Ishikawa (cell line): ENCODE measurements at regions not wholly inside any gene's neighbourhood (a gene's known extent, or its start where the extent isn't known, plus 50 kb on each side); places are given as distances from the start of the nearest gene placed in this dataset.

ENCODE experiments used
- CEBPB ChIP-seq: IDR thresholded peaks from 2 replicates; pipeline ENCODE4 v1.6.1; 2012
- CREB1 ChIP-seq: IDR thresholded peaks from 2 replicates; pipeline ENCODE4 v1.6.1; 2012; ENCODE audit warnings: low read depth
- EGR1 ChIP-seq: IDR thresholded peaks from 2 replicates; pipeline ENCODE4 v1.6.1; 2012
- EP300 ChIP-seq: IDR thresholded peaks from 2 replicates; pipeline ENCODE4 v1.6.1; 2012; ENCODE audit warnings: borderline replicate concordance
- FOXM1 ChIP-seq: IDR thresholded peaks from 2 replicates; pipeline ENCODE4 v1.6.1; 2012; ENCODE audit warnings: low read depth, borderline replicate concordance
- NFIC ChIP-seq: IDR thresholded peaks from 2 replicates; pipeline ENCODE4 v1.6.1; 2012
- RAD21 ChIP-seq: IDR thresholded peaks from 2 replicates; pipeline ENCODE4 v1.6.1; 2012; ENCODE audit warnings: low read depth
- REST ChIP-seq: IDR thresholded peaks from 2 replicates; pipeline ENCODE4 v1.6.1; 2012; ENCODE audit warnings: low read depth, mild to moderate bottlenecking
- TAF1 ChIP-seq: IDR thresholded peaks from 2 replicates; pipeline ENCODE4 v1.6.1; 2012; ENCODE audit warnings: low read depth, mild to moderate bottlenecking
- TCF12 ChIP-seq: IDR thresholded peaks from 2 replicates; pipeline ENCODE4 v1.6.1; 2012; ENCODE audit warnings: low read depth
- TEAD4 ChIP-seq: IDR thresholded peaks from 2 replicates; pipeline ENCODE4 v1.6.1; 2012
- YY1 ChIP-seq: IDR thresholded peaks from 2 replicates; pipeline ENCODE4 v1.6.1; 2012; ENCODE audit warnings: low read depth
- ZBTB7A ChIP-seq: IDR thresholded peaks from 2 replicates; pipeline ENCODE4 v1.6.1; 2012; ENCODE audit warnings: low read depth
- TF ChIP-seq, protein P1 (sequence below): IDR thresholded peaks from 2 replicates; pipeline ENCODE4 v1.6.1; 2012
- TF ChIP-seq, protein P2 (sequence below): IDR thresholded peaks from 2 replicates; pipeline ENCODE4 v1.6.1; 2012

GRCh38 chr10:75347186-75347585 is 54.4 kb downstream of the ZNF503 start:
- TF ChIP-seq TAF1: no peak
- TF ChIP-seq REST: no peak
- TF ChIP-seq ZBTB7A: no peak
- TF ChIP-seq FOXM1: no peak
- TF ChIP-seq CEBPB: no peak
- TF ChIP-seq NFIC: no peak
- TF ChIP-seq RAD21: no peak
- no peak for TF ChIP-seq TEAD4
- TF ChIP-seq EP300: no peak
- TF ChIP-seq EGR1: no peak
- TF ChIP-seq YY1: no peak
- TF ChIP-seq, protein P1, sequence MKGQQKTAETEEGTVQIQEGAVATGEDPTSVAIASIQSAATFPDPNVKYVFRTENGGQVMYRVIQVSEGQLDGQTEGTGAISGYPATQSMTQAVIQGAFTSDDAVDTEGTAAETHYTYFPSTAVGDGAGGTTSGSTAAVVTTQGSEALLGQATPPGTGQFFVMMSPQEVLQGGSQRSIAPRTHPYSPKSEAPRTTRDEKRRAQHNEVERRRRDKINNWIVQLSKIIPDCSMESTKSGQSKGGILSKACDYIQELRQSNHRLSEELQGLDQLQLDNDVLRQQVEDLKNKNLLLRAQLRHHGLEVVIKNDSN: no peak
- TF ChIP-seq CREB1: no peak
- TF ChIP-seq, protein P2, sequence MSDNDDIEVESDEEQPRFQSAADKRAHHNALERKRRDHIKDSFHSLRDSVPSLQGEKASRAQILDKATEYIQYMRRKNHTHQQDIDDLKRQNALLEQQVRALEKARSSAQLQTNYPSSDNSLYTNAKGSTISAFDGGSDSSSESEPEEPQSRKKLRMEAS: no peak
- TF ChIP-seq TCF12: no peak

- TF ChIP-seq CREB1 (no peak), TCF12 (no peak), CEBPB (no peak), EGR1 (no peak), EP300 (no peak), REST (no peak), NFIC (no peak), RAD21 (no peak)
- TF ChIP-seq, protein P2: no peak
These were observed 55.8 kb downstream of the ZNF503 start for GRCh38 chr10:75345738-75346137.

DNA sequence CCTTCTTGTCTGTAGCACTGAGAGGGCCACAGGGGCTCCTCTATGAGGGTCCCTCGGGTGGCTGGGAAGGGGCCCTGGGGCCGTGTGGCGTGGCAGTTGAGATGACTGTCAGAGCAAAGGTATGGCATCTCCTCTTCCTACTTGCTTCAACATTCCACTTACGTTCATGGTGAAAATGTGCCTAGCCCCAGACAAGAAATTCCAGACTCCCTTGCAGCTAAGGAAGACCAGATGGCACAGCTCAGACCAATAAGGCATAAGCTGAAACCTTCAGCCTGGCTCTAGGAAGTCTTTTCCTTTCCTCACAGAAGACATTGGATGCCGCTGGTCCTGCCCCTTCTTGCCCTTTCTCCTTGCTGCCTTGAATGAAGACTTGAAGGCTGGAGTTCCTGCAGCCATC is 57.4 kb downstream of the ZNF503 start:
- no peak for TF ChIP-seq TEAD4
- TF ChIP-seq, protein P1: no peak
- TF ChIP-seq, protein P2: no peak

DNA sequence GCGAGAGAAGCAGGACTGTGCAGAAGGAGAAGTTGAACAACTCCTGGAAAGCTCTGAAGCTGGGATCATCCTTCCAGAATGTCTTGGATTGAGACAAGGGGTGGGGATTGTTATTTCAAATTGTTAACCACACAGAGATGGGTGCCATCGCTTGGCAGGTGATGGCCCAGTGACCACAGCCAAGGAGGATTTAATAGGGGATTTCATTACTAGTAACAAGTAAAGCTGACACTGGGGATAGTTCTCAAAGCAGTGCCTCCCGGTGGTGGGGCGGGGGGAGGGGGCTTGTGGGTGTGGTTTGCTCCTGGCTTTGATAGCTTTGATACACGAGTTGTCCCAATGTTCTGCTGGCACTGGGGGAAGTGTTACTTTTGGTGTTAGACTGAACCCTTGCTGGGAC is 59.2 kb downstream of the ZNF503 start:
- TF ChIP-seq EGR1 (no peak), CREB1 (no peak), FOXM1 (no peak), CEBPB (no peak), TEAD4 (no peak), TCF12 (no peak), TAF1 (no peak), RAD21 (no peak), REST (no peak), EP300 (no peak), NFIC (no peak), ZBTB7A (no peak), YY1 (no peak)
- TF ChIP-seq, protein P1: no peak
- TF ChIP-seq, protein P2: no peak
